NOMO-1 (cell line): ENCODE measurements at regions not wholly inside any gene's neighbourhood (a gene's known extent, or its start where the extent isn't known, plus 50 kb on each side); places are given as distances from the start of the nearest gene placed in this dataset.
"Not testable (repeated sequence)": the region's sequence is repeated elsewhere in the genome, so short reads cannot be mapped to it uniquely, and the experiment has no call there.

Experiments
- DNase-seq, 2 experiments: peaks; one replicate each; lab custom pipeline; 2025; ENCODE audit not compliant: unreplicated experiment in 2 of 2; lab: John Stamatoyannopoulos, UW

DNA sequence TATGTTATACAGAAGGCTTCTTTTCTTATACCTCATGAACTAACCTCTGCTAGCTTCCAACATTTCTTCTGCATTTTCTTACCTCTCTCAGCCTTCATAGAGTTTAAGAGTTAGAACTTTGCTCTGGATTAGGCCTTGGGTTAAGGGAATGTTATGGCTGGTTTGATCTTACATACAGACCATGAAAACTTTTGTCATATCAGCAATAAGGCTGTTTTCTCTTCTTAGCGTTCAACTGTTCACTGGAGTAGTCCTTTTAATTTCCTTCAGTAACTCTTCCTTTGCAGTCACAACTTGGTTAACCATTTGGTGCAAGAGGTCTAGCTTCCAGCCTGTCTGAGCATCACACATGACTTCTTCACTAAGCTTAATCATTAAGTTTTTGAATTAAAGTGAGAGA lies 329.0 kb upstream of the CCNG1 start:
- no peak for DNase-seq

DNA sequence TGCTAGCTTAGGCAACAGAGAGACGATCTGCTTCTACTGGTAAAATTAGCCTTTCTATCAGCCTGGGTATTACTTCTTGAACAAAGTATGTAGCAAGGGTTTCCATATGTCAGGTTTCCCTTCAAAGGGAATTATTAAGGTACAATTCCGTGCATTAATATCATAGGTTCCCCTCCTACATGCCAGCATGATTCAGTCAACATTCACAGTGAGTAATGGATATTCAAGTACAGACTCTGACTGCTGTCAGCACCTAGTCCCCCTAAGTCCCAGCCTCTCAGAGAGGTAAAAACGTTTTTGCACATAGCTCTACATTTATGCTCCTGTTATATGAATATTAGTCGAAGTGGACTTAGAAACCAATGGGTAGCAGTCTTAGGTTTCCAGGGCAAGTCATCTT lies 322.4 kb upstream of the CCNG1 start:
- DNase-seq: no peak

DNA sequence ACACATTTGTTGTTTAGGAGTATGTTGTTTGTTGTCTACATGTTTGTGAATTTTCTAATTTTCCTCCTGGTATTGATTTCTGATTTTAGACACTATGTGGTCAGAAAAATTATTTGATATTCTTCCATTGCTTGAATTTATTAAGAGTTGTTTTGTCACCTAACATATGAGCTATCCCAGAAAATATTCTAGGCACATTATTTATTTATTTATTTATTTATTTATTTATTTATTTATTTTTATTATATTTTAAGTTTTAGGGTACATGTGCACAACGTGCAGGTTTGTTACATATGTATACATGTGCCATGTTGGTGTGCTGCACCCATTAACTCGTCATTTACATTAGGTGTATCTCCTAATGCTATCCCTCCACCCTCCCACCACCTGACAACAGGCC lies 320.8 kb upstream of the CCNG1 start:
- not testable (repeated sequence) for DNase-seq

DNA sequence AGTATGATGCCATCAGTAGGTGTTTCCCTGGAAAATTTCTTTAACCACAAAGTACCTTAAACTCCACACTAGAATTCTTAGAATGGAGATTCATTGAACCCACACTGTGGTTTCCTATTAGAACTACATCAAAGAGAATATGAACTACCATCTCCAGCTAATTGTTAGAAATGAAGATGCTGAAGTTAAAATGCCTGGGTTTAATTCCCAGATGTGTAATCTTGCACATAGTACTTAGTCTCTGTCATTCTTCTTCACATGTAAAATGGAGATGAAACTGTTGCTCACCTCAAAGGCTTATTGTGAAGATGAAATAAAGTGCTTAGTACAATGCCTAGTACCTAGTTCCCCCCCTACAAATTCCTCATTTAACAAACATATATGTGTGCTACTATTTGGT lies 303.3 kb upstream of the CCNG1 start:
- DNase-seq: no peak

DNA sequence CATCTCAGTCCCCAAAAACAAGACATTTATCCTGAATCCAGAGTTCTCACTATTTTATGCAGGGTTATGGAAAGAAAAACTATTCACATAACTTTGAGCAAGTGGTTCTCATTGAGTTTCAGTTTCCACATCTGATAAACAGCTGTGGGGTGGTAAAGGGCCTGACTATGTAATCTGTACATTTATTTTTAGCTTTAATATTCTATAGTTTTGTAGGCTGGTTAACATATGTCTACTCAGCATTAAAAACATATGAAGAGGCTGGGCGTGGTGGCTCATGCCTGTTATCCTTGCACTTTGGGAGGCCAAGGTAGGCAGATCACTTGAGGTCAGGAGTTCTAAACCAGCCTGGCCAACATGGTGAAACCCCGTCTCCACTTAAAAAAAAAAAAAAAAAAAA lies 301.5 kb upstream of the CCNG1 start:
- no peak for DNase-seq

DNA sequence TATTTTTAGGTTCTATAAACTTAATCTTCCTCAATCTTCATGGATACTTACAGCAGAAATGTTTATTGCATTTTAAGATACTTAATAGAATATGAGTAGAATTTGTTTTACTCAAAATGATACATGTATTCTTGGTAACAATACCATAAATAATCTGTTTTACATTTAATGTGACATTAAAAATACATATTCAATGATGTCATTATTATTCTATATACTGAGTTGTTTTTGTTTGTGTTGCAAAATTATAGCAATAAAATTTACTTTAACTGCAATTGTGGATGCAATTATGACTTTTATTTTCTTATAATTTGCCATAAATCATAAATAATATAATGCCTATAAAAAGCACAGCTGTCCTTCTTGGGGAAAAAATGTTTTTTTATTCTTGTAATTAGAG lies 275.9 kb upstream of the CCNG1 start:
- DNase-seq: no peak

DNA sequence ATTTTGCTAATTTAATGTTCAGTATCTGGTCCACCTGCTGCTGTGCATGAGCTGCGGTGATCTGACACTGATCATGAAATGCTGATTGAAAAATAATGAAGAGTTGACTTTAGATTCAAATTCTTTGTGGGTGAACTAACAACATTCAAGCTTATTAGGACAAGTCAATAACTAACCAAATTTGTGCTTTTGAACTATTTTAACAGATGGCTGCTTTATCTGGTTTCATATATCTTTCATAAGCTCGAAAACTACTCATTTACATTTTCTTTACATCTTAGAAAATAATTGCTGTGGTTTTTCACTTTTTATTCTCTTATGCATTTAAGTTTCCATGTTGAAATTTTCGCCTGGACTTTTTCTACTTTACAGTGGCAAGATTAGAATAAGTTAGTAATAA lies 274.8 kb upstream of the CCNG1 start:
- DNase-seq: no peak

DNA sequence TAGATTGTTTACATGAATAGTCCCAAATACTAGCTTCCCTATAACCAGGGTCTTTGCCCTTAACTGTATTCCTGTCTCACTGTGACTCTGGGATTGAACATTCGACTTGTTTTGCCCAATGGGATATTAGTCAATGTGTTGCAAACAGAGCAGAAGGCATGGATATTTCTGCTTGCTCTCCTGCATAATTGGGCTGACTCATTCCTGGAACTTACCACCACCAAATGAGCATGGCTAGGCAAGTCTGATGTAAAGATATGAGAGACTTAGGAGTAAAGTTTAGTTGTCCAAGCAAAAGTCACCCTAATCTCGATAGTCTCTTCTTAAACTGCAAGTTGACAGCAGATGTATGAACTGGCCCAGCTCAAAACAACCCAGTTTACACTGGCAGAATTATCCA lies 273.5 kb upstream of the CCNG1 start:
- DNase-seq: no peak

DNA sequence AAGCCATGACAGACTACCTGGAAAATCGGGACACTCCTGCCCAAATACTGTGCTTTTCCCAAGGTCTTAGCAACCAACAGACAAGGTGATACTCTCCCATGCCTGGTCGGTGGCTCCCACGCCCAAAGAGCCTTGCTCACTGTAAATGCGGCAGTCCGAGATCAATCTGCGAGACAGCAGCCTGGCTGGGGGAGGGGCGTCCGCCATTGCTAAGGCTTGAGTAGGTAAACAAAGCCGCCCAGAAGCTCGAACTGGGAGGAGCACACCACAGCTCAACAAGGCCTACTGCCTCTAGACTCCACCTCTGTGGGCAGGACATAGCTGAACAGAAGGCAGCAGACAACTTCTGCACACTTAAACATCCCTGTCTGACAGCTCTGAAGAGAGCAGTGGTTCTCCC lies 272.1 kb upstream of the CCNG1 start:
- DNase-seq: no peak

DNA sequence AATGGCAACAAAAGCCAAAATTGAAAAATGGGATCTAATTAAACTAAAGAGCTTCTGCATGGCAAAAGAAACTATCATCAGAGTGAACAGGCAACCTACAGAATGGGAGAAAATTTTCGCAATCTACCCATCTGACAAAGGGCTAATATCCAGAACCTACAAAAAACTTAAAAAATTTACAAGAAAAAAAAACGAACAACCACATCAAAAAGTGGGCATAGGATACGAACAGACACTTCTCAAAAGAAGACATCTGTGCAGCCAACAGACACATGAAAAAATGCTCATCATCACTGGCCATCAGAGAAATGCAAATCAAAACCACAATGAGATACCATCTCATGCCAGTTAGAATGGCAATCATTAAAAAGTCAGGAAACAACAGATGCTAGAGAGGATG lies 267.2 kb upstream of the CCNG1 start:
- DNase-seq: not testable (repeated sequence)

DNA sequence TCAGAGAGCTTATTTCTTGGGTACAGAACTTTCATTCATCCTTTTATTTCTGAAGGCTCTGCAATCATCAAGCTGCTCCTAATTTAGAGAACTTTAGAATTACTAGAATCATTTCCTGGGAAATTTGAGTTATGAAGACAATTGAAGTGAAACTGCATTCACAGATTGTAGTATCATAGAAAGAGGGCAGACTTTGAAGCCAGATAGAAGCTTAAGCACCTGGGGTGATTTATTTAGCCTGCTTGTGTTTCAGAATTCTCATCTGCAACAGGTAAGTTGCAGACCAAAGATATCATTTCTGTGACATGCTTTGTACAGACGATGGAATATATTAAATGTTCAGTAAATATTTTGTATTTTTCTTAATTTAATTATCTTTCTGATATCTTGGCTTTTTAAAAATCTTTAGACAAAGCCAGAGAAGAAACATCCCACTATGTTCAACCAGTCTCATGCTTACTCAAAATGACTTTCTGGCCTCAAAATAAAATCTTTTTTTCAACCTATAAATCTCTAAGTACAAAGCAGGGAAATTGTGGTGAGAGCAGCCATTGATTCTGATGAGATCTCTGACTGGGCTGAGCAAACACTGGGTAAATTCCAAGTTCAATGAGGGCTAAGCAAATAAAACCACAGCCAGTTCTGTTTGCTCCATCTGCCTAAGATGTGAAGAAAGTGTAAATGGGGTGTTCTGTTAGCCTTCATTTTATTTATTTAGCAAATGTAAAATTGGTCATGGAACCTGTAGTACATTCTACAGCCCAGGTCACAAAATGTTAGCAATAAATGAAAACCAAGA lies 264.7 kb upstream of the CCNG1 start:
- DNase-seq: no peak

DNA sequence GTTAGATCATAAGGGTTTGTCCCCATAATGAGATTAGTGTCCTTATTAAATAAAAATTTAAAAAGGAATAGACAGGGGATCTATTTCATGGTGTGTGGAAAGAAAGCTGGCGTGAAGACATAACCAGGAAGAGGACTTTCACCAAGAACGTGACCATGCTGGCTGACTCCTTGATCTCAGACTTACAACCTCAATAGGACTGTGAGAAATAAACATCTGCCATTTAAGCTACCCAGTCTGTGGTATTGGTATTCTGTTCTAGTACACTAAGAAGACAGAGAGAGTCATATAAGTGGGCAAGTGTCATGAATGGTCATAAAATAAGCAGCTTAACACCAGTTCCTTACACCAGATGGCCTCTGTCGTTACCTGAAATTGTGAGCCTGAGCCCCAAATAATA lies 259.4 kb upstream of the CCNG1 start:
- DNase-seq: no peak

DNA sequence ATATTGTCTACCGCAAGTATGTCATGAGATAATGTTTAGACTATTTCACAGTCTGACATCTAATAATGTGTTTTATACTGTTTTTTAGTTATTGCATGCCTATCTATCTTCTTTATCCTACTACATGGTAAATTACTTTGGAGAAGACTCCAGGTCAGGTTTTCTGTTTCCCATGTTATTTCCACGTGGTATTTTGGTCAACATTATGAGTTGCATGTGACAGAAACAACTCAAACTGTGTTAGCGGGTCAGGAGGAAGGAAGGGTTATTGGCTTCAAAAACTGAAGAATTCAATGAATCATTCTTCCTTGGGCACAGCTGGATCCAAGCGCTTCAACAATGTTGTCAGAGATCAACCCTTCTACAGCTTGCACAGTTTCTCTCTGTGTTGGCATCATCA lies 252.1 kb upstream of the CCNG1 start:
- no peak for DNase-seq

DNA sequence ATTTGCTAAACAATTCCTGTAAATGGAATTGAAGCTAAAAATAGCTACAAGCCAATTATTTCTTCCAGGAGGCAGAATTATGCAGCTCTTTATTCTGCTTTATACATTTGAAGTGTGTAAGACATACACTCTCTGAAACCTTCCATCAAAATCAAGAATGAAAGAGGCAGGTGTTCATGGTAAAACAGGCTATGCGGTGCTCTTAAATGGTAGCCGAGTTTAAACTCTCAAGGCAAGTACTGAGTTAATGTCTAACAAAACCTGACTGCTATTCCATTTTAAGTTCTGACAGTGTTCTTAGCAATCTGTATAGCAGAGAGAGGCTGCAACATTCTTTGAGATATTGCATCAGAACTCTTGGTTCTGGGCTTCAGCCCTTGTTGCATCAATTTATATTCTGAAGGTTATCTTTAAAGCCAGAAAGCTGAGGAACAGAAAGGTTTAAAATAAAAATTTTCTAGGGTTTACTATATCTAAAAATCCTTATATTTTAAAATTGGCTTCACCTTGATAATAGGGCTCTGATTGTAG lies 248.3 kb upstream of the CCNG1 start:
- no peak for DNase-seq

DNA sequence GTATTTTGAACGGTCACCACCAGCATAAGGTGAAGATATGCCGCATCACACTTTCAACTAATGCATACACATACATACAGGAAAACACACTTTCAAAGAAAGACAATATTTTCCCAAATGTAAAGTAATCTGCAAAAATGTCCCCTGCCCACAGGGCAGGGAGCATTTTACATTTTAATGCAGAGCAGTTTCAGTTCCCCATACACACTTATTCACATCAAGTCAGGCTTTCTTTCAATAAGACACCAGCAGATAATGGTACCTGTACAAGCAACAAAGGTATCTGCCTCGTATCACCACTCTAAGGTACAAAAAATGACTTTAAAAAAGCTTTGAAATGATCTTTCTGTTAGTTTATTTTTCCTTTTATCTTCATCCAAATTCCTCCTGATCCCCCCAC lies 247.1 kb upstream of the CCNG1 start:
- no peak for DNase-seq

DNA sequence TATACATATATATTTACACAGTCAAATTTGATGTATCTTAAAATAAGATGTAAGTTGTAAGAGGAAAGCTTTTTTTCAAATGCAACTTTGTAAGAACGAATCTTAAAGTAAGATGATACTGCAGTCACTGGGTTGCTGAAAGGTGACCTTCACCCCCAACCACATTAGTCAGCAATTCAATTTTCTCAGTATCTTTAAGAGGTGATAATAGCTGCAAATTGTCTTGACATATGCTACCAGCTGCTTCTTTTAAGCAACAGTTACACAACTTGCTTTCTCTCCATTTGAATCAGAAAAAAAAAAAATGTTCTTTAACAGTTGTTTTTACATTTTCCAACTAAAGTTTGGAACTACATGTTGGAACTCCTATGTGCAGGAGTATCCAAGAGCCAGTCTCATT lies 246.6 kb upstream of the CCNG1 start:
- DNase-seq: no peak

DNA sequence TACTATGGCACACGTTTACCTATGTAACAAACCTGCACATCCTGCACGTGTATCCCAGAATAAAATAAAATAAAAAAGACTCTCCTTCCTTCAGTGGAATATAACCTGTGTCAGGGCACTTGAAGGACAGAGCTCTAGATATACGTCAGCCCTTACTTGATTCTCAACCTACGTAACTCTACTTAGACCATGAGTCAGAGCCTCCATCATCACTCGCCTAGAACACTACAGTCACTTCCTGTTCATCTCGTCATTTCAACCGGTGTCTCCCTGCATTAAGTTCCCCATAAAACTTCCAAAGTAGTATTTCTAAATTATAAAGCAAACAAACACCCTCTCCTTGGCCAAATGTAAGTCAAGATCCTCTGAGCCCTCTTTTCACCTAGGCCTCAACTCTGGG lies 243.5 kb upstream of the CCNG1 start:
- no peak for DNase-seq

DNA sequence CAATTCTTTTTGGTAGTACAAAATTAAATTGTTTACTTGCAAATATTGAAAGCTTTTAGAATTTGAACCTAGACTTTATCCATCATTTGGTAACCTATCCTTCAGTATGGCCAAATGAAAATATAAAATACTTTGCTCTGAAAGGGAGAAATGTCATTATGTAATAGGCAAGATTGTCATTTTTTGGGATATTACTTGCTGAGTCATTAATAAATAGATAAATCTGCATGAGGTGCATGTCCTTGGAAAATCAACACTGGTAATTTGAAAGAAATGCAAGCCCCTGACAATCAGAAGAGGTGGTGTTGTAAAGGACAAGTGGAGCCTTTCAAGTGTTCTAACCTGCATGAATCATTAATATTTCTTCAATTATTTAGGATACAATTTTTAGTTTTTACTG lies 231.8 kb upstream of the CCNG1 start:
- DNase-seq: no peak

DNA sequence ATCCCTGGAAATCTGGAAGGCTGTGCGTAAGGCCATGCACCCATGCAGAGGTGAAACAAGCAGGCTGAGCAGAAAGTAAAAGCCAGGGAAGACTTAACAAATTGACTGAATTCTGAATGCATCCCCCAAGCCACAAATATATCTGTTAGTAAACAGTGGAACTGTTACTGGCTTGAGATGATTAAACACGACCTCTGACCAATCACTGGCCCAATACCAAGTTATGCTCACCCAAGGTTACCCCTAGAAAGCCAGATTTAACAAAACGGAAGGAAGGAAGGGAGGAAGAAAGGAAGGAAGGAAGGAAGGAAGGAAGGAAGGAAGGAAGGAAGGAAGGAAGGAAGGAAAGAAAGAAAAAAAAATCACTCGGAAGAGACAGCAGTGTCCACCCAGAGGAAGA lies 215.8 kb upstream of the CCNG1 start:
- DNase-seq: no peak

DNA sequence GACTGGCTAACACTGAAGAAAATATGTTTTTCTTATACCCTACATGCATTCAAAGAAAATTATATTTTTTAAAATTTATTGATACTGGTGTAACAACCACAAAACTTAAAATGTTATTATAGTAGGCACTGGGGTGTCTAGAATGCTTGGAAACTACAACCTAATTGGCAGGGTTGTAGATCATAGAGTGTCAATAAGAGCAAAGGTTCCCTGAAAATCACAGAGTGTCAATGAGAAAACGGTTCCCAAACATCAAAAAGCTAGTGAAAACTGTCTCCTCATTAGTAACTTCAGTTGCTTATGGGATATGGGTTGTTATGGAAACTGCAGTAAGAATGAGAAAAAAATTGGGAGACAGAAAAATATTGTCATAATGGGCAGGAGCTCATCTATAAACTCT lies 214.4 kb upstream of the CCNG1 start:
- no peak for DNase-seq

DNA sequence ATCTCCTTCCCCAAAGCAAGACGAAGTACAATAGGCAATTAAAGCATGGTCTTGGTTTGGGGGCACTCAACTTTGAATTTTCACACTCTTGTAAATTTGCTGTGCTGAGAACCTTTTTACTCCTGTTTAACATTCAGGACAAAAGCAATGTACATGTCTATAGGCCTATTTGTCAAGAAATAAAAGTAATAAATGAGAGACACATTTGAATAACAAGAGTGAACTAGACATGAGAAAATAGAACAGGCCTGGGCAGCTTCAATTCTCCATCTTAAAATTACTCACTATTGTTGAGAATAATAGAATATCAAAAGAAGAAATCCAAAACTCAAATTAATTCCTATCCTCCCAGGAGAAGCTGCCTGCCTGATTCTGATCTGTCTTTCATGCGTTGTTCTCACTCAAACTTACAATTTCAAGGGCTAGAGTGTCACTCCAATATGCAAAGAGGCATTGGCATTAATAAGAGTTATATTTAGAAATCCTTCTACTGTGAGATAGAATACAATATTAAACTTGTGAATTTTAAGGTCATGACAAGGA lies 192.9 kb upstream of the CCNG1 start:
- DNase-seq: no peak

DNA sequence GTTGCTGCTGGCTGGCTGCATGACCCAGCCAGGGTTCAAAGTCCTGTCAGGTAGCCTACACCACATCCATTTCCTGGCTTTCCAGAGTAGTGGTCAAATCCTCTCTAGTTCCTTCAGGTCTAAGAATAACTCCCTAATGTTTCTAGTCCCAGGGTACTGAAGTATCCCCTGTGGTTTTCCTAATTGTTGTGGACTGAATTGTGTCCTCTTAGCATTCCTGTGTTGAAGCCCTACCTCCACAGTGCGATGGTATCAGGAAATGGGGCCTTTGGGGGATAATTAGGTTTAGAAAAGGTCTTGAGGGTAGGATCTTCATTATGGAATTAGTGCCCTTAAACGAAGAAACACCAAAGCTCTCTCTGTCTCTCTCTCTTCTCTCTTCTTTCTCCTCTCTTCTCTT lies 191.8 kb upstream of the CCNG1 start:
- no peak for DNase-seq

DNA sequence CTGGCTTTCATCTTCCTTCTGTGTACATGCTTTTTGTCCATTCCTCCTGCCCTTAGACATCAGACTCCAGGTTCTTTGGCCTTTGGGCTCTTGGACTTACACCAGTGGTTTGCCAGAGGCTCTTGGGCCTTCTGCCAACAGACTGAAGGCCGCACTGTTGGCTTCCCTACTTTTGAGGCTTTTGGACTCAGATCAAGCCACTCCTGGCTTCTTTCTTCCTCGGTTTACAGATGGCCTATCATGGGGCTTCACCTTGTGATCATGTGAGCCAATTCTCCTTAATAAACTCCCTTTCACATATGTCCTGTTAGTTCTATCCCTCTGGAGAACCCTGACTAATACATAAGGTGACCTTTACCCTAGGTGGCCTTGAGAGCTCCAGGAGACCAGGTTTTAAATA lies 189.1 kb upstream of the CCNG1 start:
- DNase-seq: no peak
